Mesendoderm (in vitro differentiated cells): ENCODE measurements at regions not wholly inside any gene's neighbourhood (a gene's known extent, or its start where the extent isn't known, plus 50 kb on each side); places are given as distances from the start of the nearest gene placed in this dataset.

Experiments used
- DNase-seq: peaks from one replicate; pipeline ENCODE4 v3.0.0; 2013
- H2AK5ac ChIP-seq: 2 replicates; pipeline ENCODE4 v1.6.1; 2013; ENCODE audit warnings: low read length, inconsistent platforms
- H2BK120ac ChIP-seq: 2 replicates; pipeline ENCODE4 v1.6.1; 2013; ENCODE audit warnings: low read depth, mild to moderate bottlenecking, low read length, moderate library complexity, mixed read lengths
- H2BK15ac ChIP-seq: replicated peaks from 2 replicates; pipeline ENCODE4 v1.6.1; 2013; ENCODE audit warnings: low read depth, mild to moderate bottlenecking, moderate library complexity
- H2BK5ac ChIP-seq: 2 replicates; pipeline ENCODE4 v1.6.1; 2013; ENCODE audit warnings: low read length, inconsistent platforms
- H3K18ac ChIP-seq: 2 replicates; pipeline ENCODE4 v1.6.1; 2013; ENCODE audit warnings: mild to moderate bottlenecking, low read length, mixed read lengths
- H3K23ac ChIP-seq: one replicate; pipeline ENCODE4 v1.6.1; 2013; ENCODE audit warnings: low read length
- H3K27ac ChIP-seq: 2 replicates; pipeline ENCODE4 v1.5.1; 2013; ENCODE audit warnings: low read depth, mild to moderate bottlenecking, inconsistent platforms, low read length, moderate library complexity
- H3K27me3 ChIP-seq: 2 replicates; pipeline ENCODE4 v1.6.1; 2013; ENCODE audit warnings: low read length, control low read depth, mild to moderate bottlenecking, inconsistent platforms; ENCODE audit not compliant: insufficient read depth, poor library complexity
- H3K36me3 ChIP-seq: 2 replicates; pipeline ENCODE4 v1.6.1; 2013; ENCODE audit warnings: low read length, inconsistent platforms; ENCODE audit not compliant: control insufficient read depth, insufficient read depth
- H3K4ac ChIP-seq: one replicate; pipeline ENCODE4 v1.6.1; 2013; ENCODE audit warnings: low read depth, mild to moderate bottlenecking, low read length, moderate library complexity
- H3K4me1 ChIP-seq: 2 replicates; pipeline ENCODE4 v1.6.1; 2013; ENCODE audit warnings: low read depth, low read length, inconsistent platforms; ENCODE audit not compliant: control insufficient read depth
- H3K4me2 ChIP-seq: 2 replicates; pipeline ENCODE4 v1.6.1; 2013; ENCODE audit warnings: low read length
- H3K4me3 ChIP-seq: 2 replicates; pipeline ENCODE4 v1.5.1; 2013; ENCODE audit warnings: mild to moderate bottlenecking, low read length
- H3K56ac ChIP-seq: one replicate; pipeline ENCODE4 v1.6.1; 2013; ENCODE audit warnings: low read length
- H3K79me1 ChIP-seq: 2 replicates; pipeline ENCODE4 v1.6.1; 2013; ENCODE audit warnings: low read length, inconsistent platforms
- H3K79me2 ChIP-seq: 2 replicates; pipeline ENCODE4 v1.6.1; 2013; ENCODE audit warnings: mild to moderate bottlenecking, low read length; ENCODE audit not compliant: control insufficient read depth, insufficient read depth
- H3K9ac ChIP-seq: 2 replicates; pipeline ENCODE4 v1.6.1; 2013; ENCODE audit warnings: low read length, inconsistent platforms
- H4K5ac ChIP-seq: one replicate; pipeline ENCODE4 v1.6.1; 2013; ENCODE audit warnings: low read length
- H4K8ac ChIP-seq: one replicate; pipeline ENCODE4 v1.6.1; 2013; ENCODE audit warnings: low read depth, mild to moderate bottlenecking, control low read depth, low read length, moderate library complexity
- WGBS: extraction: QIAGEN DNeasy Blood & Tissue Kit; methylation state at CpG from one replicate; pipeline ENCODE4 v1.1.7; 2013; ENCODE audit warnings: low lambda C conversion rate, missing lambda C conversion rate; ENCODE audit not compliant: insufficient coverage; ENCODE audit errors: extremely low coverage; 5-methylcytosine and 5-hydroxymethylcytosine counted together

DNA sequence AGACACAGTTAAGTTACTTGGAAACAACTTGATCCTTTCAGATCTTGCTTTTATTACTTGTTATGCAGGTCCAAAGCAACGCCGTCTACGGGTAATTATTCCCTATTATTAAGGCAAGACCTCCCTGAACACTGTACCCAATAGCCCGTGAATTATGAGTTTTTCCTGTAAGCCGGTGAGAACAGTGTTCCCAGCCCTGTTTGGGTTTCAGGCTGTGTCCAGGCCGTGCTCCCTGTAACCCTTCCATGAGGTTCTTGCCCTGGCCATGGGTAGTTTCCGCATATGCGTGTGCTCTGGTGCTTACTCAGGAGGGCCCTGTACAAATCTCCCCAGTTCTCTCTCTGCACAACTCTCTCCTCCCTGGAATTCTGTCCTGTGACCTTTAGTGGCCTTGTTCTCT lies 65.6 kb upstream of the CNOT6 start:
- Histone ChIP-seq H3K9ac (no peak overlapping the region), H3K36me3 (no peaks in the 10 kb centered on the region), H3K4me1 (no peaks in the 10 kb centered on the region), H4K8ac (no peak overlapping the region), H4K5ac (no peak overlapping the region), H2BK15ac (no peak overlapping the region), H3K79me1 (no peaks in the 10 kb centered on the region), H3K18ac (no peak overlapping the region), H3K4me2 (no peak overlapping the region), H2BK120ac (no peak overlapping the region), H3K23ac (no peak overlapping the region), H2BK5ac (no peak overlapping the region), H2AK5ac (no peak overlapping the region), H3K56ac (no peak overlapping the region), H3K27ac (no peak overlapping the region), H3K4ac (no peak overlapping the region), H3K27me3 (no peaks in the 10 kb centered on the region), H3K79me2 (no peaks in the 10 kb centered on the region), H3K4me3 (no peak overlapping the region)
- WGBS = no CpG with 5 or more reads among the region's 8 CpGs
- no peak for DNase-seq

GRCh38 chr5:180431932-180432331 lies 62.2 kb upstream of the CNOT6 start:
- Histone ChIP-seq H3K27me3 (no peaks in the 10 kb centered on the region), H4K8ac (no peak overlapping the region), H2BK120ac (no peak overlapping the region), H3K23ac (no peak overlapping the region), H4K5ac (no peak overlapping the region), H3K4me1 (no peaks in the 10 kb centered on the region), H2BK15ac (no peak overlapping the region), H2BK5ac (no peak overlapping the region), H2AK5ac (no peak overlapping the region), H3K56ac (no peak overlapping the region), H3K27ac (no peak overlapping the region), H3K9ac (no peak overlapping the region), H3K79me2 (no peaks in the 10 kb centered on the region), H3K79me1 (no peaks in the 10 kb centered on the region), H3K4me3 (no peak overlapping the region), H3K4me2 (no peak overlapping the region), H3K4ac (no peak overlapping the region), H3K36me3 (no peaks in the 10 kb centered on the region), H3K18ac (no peak overlapping the region)
- no CpG with 5 or more reads among the region's 27 CpGs for WGBS
- DNase-seq = no peak

- no peak overlapping the region for H3K18ac ChIP-seq
- H3K79me2 ChIP-seq = no peaks in the 10 kb centered on the region
These were observed 61.2 kb upstream of the CNOT6 start for GRCh38 chr5:180433032-180433422.

DNA sequence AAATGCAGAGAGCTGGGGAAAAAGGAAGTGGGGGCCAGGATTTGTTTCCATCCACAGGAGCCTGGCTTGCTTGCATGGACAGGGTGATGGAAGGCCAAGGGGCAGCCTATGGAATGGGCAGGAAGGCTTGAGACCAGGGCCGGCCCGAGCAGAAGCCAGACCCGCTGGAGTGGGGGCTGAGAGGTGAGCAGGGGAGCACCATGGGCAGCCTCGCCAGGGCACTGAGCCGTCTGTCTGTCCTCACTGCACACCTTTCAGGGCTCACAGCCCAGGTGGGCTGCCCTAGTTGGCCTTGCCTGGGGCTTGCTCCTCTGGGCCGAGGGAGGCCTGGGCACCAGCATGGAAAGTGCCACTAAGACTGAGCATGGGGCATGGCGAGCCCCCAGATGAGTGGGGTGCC lies 58.6 kb upstream of the CNOT6 start:
- H4K5ac ChIP-seq = no peak overlapping the region
- no peak overlapping the region for H2AK5ac ChIP-seq
- no peaks in the 10 kb centered on the region for H3K36me3 ChIP-seq
- DNase-seq = no peak
- H3K4ac ChIP-seq = no peak overlapping the region
- H2BK120ac ChIP-seq = no peak overlapping the region
- H3K23ac ChIP-seq = no peak overlapping the region
- H3K18ac ChIP-seq = no peak overlapping the region
- no peaks in the 10 kb centered on the region for H3K27me3 ChIP-seq
- H4K8ac ChIP-seq = no peak overlapping the region
- H2BK15ac ChIP-seq = no peak overlapping the region
- no peak overlapping the region for H3K27ac ChIP-seq
- H3K79me1 ChIP-seq = no peaks in the 10 kb centered on the region
- no peak overlapping the region for H2BK5ac ChIP-seq
- no CpG with 5 or more reads among the region's 7 CpGs for WGBS
- H3K56ac ChIP-seq = no peak overlapping the region
- H3K4me3 ChIP-seq = no peak overlapping the region
- H3K4me2 ChIP-seq = no peak overlapping the region
- H3K79me2 ChIP-seq = no peaks in the 10 kb centered on the region
- no peaks in the 10 kb centered on the region for H3K4me1 ChIP-seq
- no peak overlapping the region for H3K9ac ChIP-seq

More at GRCh38 chr5:180433032-180433422, 61.2 kb upstream of the CNOT6 start:
- no peak overlapping the region for H2BK5ac ChIP-seq
- H3K4ac ChIP-seq = no peak overlapping the region
- H3K4me3 ChIP-seq = no peak overlapping the region
- H2BK15ac ChIP-seq = no peak overlapping the region
- no peak overlapping the region for H4K8ac ChIP-seq
- DNase-seq = no peak
- WGBS = no CpG with 5 or more reads among the region's 6 CpGs
- no peak overlapping the region for H3K23ac ChIP-seq
- no peaks in the 10 kb centered on the region for H3K36me3 ChIP-seq
- H3K4me1 ChIP-seq = no peaks in the 10 kb centered on the region
- no peak overlapping the region for H4K5ac ChIP-seq
- no peak overlapping the region for H3K4me2 ChIP-seq
- no peak overlapping the region for H2BK120ac ChIP-seq
- H3K27me3 ChIP-seq = no peaks in the 10 kb centered on the region
- no peaks in the 10 kb centered on the region for H3K79me1 ChIP-seq
- H2AK5ac ChIP-seq = no peak overlapping the region
- no peak overlapping the region for H3K56ac ChIP-seq
- no peak overlapping the region for H3K27ac ChIP-seq
- no peak overlapping the region for H3K9ac ChIP-seq

GRCh38 chr5:180436275-180436674 lies 57.9 kb upstream of the CNOT6 start:
- H2BK15ac ChIP-seq = no peak overlapping the region
- H4K5ac ChIP-seq = no peak overlapping the region
- no peak overlapping the region for H4K8ac ChIP-seq
- H3K36me3 ChIP-seq = no peaks in the 10 kb centered on the region
- H3K79me2 ChIP-seq = no peaks in the 10 kb centered on the region
- H2BK120ac ChIP-seq = no peak overlapping the region
- H3K27me3 ChIP-seq = no peaks in the 10 kb centered on the region
- H2BK5ac ChIP-seq = no peak overlapping the region
- no peak overlapping the region for H3K23ac ChIP-seq
- H3K4me1 ChIP-seq = no peaks in the 10 kb centered on the region
- H3K27ac ChIP-seq = no peak overlapping the region
- H3K79me1 ChIP-seq = no peaks in the 10 kb centered on the region
- no peak overlapping the region for H3K4ac ChIP-seq
- no peak overlapping the region for H3K4me3 ChIP-seq
- WGBS = no CpG with 5 or more reads among the region's 13 CpGs
- H3K4me2 ChIP-seq = no peak overlapping the region
- H3K9ac ChIP-seq = no peak overlapping the region
- H2AK5ac ChIP-seq = no peak overlapping the region
- no peak overlapping the region for H3K56ac ChIP-seq
- no peak for DNase-seq
- no peak overlapping the region for H3K18ac ChIP-seq

- no peak overlapping the region for H3K4ac ChIP-seq
- no peak overlapping the region for H2AK5ac ChIP-seq
- H3K23ac ChIP-seq = no peak overlapping the region
- no peak overlapping the region for H3K27ac ChIP-seq
- H4K8ac ChIP-seq = no peak overlapping the region
- no peak overlapping the region for H3K9ac ChIP-seq
- no peaks in the 10 kb centered on the region for H3K36me3 ChIP-seq
- no peaks in the 10 kb centered on the region for H3K4me1 ChIP-seq
- H3K4me2 ChIP-seq = no peak overlapping the region
- no CpG with 5 or more reads among the region's 6 CpGs for WGBS
- no peak overlapping the region for H2BK15ac ChIP-seq
- no peak overlapping the region for H3K4me3 ChIP-seq
- no peak overlapping the region for H2BK5ac ChIP-seq
- no peaks in the 10 kb centered on the region for H3K27me3 ChIP-seq
- no peak overlapping the region for H3K56ac ChIP-seq
- no peak overlapping the region for H3K18ac ChIP-seq
- no peaks in the 10 kb centered on the region for H3K79me1 ChIP-seq
- no peak overlapping the region for H4K5ac ChIP-seq
- H3K79me2 ChIP-seq = no peaks in the 10 kb centered on the region
- DNase-seq = no peak
- H2BK120ac ChIP-seq = no peak overlapping the region
These were observed 57.2 kb upstream of the CNOT6 start for GRCh38 chr5:180436936-180437335.
